IMR-90 (cell line): ENCODE measurements at regions not wholly inside any gene's neighbourhood (a gene's known extent, or its start where the extent isn't known, plus 50 kb on each side); places are given as distances from the start of the nearest gene placed in this dataset.
"Not testable (repeated sequence)": the region's sequence is repeated elsewhere in the genome, so short reads cannot be mapped to it uniquely, and the experiment has no call there.

ENCODE experiments used
- ATAC-seq: fragments of 200-7000 bp; cut with Tn5 transposase; 2 replicates; pipeline ENCODE4 v1.9.1; 2020; ENCODE audit warnings: low read depth, mild to moderate bottlenecking, moderate library complexity
- BruUV-seq: library from RNA; stranded (reverse); fragments of 400-500 nt; replicated peaks from 2 replicates; lab custom pipeline; 2021; lab: Mats Ljungman, UMichigan
- CTCF ChIA-PET: fragments of 300-600 bp; formaldehyde crosslinking; extraction: SDS; loops from one replicate; lab custom pipeline; 2021; ENCODE audit warnings: antibody characterized with exemption; lab: Yijun Ruan, JAX
- POLR2A ChIA-PET: fragments of 300-600 bp; sonication (Branson Sonifier 250); formaldehyde crosslinking; loops from one replicate; lab custom pipeline; 2022; ENCODE audit warnings: antibody characterized with exemption; ENCODE audit not compliant: unreplicated experiment; lab: Charles Lee
- DNase-seq: peaks from one replicate; pipeline ENCODE4 v3.0.0; 2013
- H2AFZ ChIP-seq: replicated peaks from 2 replicates; pipeline ENCODE3; 2013; ENCODE audit warnings: low read length, mild to moderate bottlenecking; ENCODE audit not compliant: poor library complexity
- H2AK5ac ChIP-seq: 2 replicates; pipeline ENCODE4 v1.6.1; 2013; ENCODE audit warnings: low read depth, low read length, inconsistent platforms
- H2AK9ac ChIP-seq: replicated peaks from 2 replicates; pipeline ENCODE3; 2013; ENCODE audit warnings: mild to moderate bottlenecking, low read depth, low read length, moderate library complexity; ENCODE audit not compliant: poor library complexity
- H2BK120ac ChIP-seq: 2 replicates; pipeline ENCODE4 v1.6.1; 2013; ENCODE audit warnings: low read depth, low read length, inconsistent platforms
- H2BK15ac ChIP-seq: 3 replicates; pipeline ENCODE4 v1.6.1; 2013; ENCODE audit warnings: low read depth, low read length, inconsistent platforms
- H2BK20ac ChIP-seq: 2 replicates; pipeline ENCODE4 v1.6.1; 2013; ENCODE audit warnings: low read depth, mild to moderate bottlenecking, inconsistent platforms, low read length, moderate library complexity
- H2BK5ac ChIP-seq: 2 replicates; pipeline ENCODE4 v1.6.1; 2013; ENCODE audit warnings: mild to moderate bottlenecking, low read depth, low read length, inconsistent platforms; ENCODE audit not compliant: poor library complexity, severe bottlenecking
- H3K14ac ChIP-seq: replicated peaks from 2 replicates; pipeline ENCODE4 v1.6.1; 2013; ENCODE audit warnings: low read depth, low read length, inconsistent platforms
- H3K18ac ChIP-seq: 2 replicates; pipeline ENCODE4 v1.6.1; 2013; ENCODE audit warnings: low read depth, low read length, control low read depth
- H3K23ac ChIP-seq: 2 replicates; pipeline ENCODE4 v1.6.1; 2013; ENCODE audit warnings: low read depth, low read length, inconsistent platforms
- H3K27ac ChIP-seq: 2 replicates; pipeline ENCODE4 v1.5.1; 2013; ENCODE audit warnings: mild to moderate bottlenecking, control low read depth, low read length; ENCODE audit not compliant: insufficient read depth
- H3K27me3 ChIP-seq: 2 replicates; pipeline ENCODE4 v1.6.1; 2013; ENCODE audit warnings: low read length; ENCODE audit not compliant: control insufficient read depth, insufficient read depth
- H3K36me3 ChIP-seq: 2 replicates; pipeline ENCODE4 v1.6.1; 2013; ENCODE audit warnings: low read length, mixed read lengths; ENCODE audit not compliant: control insufficient read depth, insufficient read depth
- H3K4ac ChIP-seq: 2 replicates; pipeline ENCODE4 v1.6.1; 2013; ENCODE audit warnings: low read depth, low read length, inconsistent platforms
- H3K4me1 ChIP-seq: 2 replicates; pipeline ENCODE4 v1.6.1; 2013; ENCODE audit warnings: low read length, mixed read lengths; ENCODE audit not compliant: control insufficient read depth, insufficient read depth
- H3K4me2 ChIP-seq: 2 replicates; pipeline ENCODE4 v1.6.1; 2013; ENCODE audit warnings: low read depth, mild to moderate bottlenecking, control low read depth, low read length, moderate library complexity
- H3K4me3 ChIP-seq: 2 replicates; pipeline ENCODE4 v1.5.1; 2013; ENCODE audit warnings: low read depth, mild to moderate bottlenecking, control low read depth, low read length, moderate library complexity; ENCODE audit not compliant: insufficient read depth
- H3K56ac ChIP-seq: 2 replicates; pipeline ENCODE4 v1.6.1; 2013; ENCODE audit warnings: low read length, inconsistent platforms; ENCODE audit not compliant: insufficient read depth; ENCODE audit errors: extremely low read depth
- H3K79me1 ChIP-seq, 2 experiments: 2 replicates each; pipeline ENCODE4 v1.6.1; 2013; ENCODE audit warnings: low read length in 2 of 2, inconsistent platforms in 1 of 2, low read depth in 1 of 2
- H3K9ac ChIP-seq: 2 replicates; pipeline ENCODE4 v1.6.1; 2013; ENCODE audit warnings: low read depth, low read length, control low read depth
- H3K9me1 ChIP-seq: 2 replicates; pipeline ENCODE4 v1.6.1; 2013; ENCODE audit warnings: low read length, inconsistent platforms; ENCODE audit not compliant: insufficient read depth
- H3K9me3 ChIP-seq: 2 replicates; pipeline ENCODE4 v1.6.1; 2013; ENCODE audit warnings: low read length; ENCODE audit not compliant: control insufficient read depth, insufficient read depth
- H4K20me1 ChIP-seq: 2 replicates; pipeline ENCODE4 v1.6.1; 2013; ENCODE audit warnings: low read length, inconsistent platforms; ENCODE audit not compliant: insufficient read depth
- H4K5ac ChIP-seq: 2 replicates; pipeline ENCODE4 v1.6.1; 2013; ENCODE audit warnings: mild to moderate bottlenecking, low read depth, low read length, control low read depth
- H4K8ac ChIP-seq, 2 experiments: 2 replicates each; pipeline ENCODE4 v1.6.1; 2013; ENCODE audit warnings: low read depth in 2 of 2, low read length in 2 of 2, control low read depth in 1 of 2, inconsistent platforms in 1 of 2
- H4K91ac ChIP-seq: 2 replicates; pipeline ENCODE4 v1.6.1; 2013; ENCODE audit warnings: low read depth, low read length, inconsistent platforms; ENCODE audit not compliant: insufficient read depth
- FOS ChIP-seq: fragments of 150-350 bp; IDR thresholded peaks from 2 replicates; pipeline ENCODE4 v1.6.1; 2016; ENCODE audit warnings: low read depth, low read length
- WGBS, 2 experiments: methylation state at CpG; one replicate each; pipeline versions ENCODE4 v1.1.5 to v1.1.7; 2013; ENCODE audit warnings: missing lambda C conversion rate in 2 of 2; ENCODE audit not compliant: insufficient read length in 1 of 2; ENCODE audit errors: extremely low coverage in 2 of 2; 5-methylcytosine and 5-hydroxymethylcytosine counted together
- dilution Hi-C: fragments of 300-500 bp; cut with HindIII; formaldehyde crosslinking; loops from one replicate; pipeline ENCODE4 v1.14.3; 2018; ENCODE audit warnings: low sequenced_read_pairs; ENCODE audit not compliant: unreplicated experiment
- in situ Hi-C: fragments of 300-500 bp; cut with MboI; formaldehyde crosslinking; loops from 3 replicates; pipeline ENCODE4 v1.14.3; 2019; ENCODE audit warnings: low sequenced_read_pairs, inconsistent platforms, mixed read lengths
- intact Hi-C: fragments of 100-400 bp; cut with micrococcal nuclease; formaldehyde crosslinking; loops from 2 replicates; pipeline ENCODE4 v1.10.0; 2022

GRCh38 chrX:82782014-82782413 lies 726.1 kb upstream of the POU3F4 start:
- Histone ChIP-seq H3K4me2 (no peak overlapping the region), H3K23ac (no peak overlapping the region), H3K79me1 (no peaks in the 10 kb centered on the region), H3K9me1 (no peaks in the 10 kb centered on the region), H4K91ac (no peak overlapping the region), H4K8ac (no peak overlapping the region), H2BK5ac (no peak overlapping the region), H2BK120ac (no peak overlapping the region), H3K9me3 (peaks cover 2% of the 10 kb centered on the region; the same call in 1 of the 2 replicates), H2BK20ac (no peak overlapping the region), H2AK5ac (no peak overlapping the region), H3K27me3 (no peaks in the 10 kb centered on the region), H3K14ac (no peak overlapping the region), H3K4me1 (no peaks in the 10 kb centered on the region), H3K27ac (no peak overlapping the region), H3K9ac (no peak overlapping the region), H3K36me3 (no peaks in the 10 kb centered on the region), H3K4me3 (no peak overlapping the region), H3K4ac (no peak overlapping the region), H3K18ac (no peak overlapping the region), H2BK15ac (no peak overlapping the region), H2AFZ (no peak overlapping the region), H2AK9ac (no peak overlapping the region), H4K5ac (no peak overlapping the region), H3K56ac (no peak overlapping the region), H4K20me1 (no peaks in the 10 kb centered on the region)
- no peak for DNase-seq
- ATAC-seq: no peak
- no CpG with 5 or more reads among the region's 4 CpGs for WGBS, 2 experiments
- in situ Hi-C loops (no loop called here), dilution Hi-C loops (no loop called here), intact Hi-C loops (no loop called here)
- CTCF ChIA-PET: no interaction called here
- POLR2A ChIA-PET: no interaction called here
- BruUV-seq: no TSS peak
- TF ChIP-seq FOS: no peak

- H3K9me1 ChIP-seq, intact Hi-C loops, in situ Hi-C loops, H2BK120ac ChIP-seq, H4K8ac ChIP-seq, POLR2A ChIA-PET, H4K20me1 ChIP-seq, H3K23ac ChIP-seq, H2BK20ac ChIP-seq, H2AK9ac ChIP-seq, H2BK5ac ChIP-seq, H3K4me1 ChIP-seq, CTCF ChIA-PET, H4K91ac ChIP-seq, H3K4ac ChIP-seq, H3K9ac ChIP-seq, ATAC-seq, H3K79me1 ChIP-seq, H2AFZ ChIP-seq, H3K14ac ChIP-seq, H3K27me3 ChIP-seq, H3K9me3 ChIP-seq, H3K4me3 ChIP-seq, H3K56ac ChIP-seq, BruUV-seq, H2BK15ac ChIP-seq, H2AK5ac ChIP-seq, DNase-seq, dilution Hi-C loops, H3K27ac ChIP-seq, H3K36me3 ChIP-seq, H4K5ac ChIP-seq, H3K18ac ChIP-seq, H3K4me2 ChIP-seq: not testable (repeated sequence)
- no CpG with 5 or more reads among the region's 5 CpGs for WGBS, 2 experiments
These were observed 695.2 kb upstream of the POU3F4 start for GRCh38 chrX:82812902-82813301.
